Type B pancreatic cell (in vitro differentiated cells): ENCODE measurements at regions not wholly inside any gene's neighbourhood (a gene's known extent, or its start where the extent isn't known, plus 50 kb on each side); places are given as distances from the start of the nearest gene placed in this dataset.
"Not testable (repeated sequence)": the region's sequence is repeated elsewhere in the genome, so short reads cannot be mapped to it uniquely, and the experiment has no call there.

ENCODE experiments used
- DNase-seq: peaks from one replicate; pipeline ENCODE4 v3.0.0; 2021; ENCODE audit warnings: mixed read lengths; ENCODE audit not compliant: unreplicated experiment; ENCODE audit errors: extremely low spot score
- H3K27ac Mint-ChIP-seq: 2 replicates; pipeline ENCODE4 v1.8.0; 2021; ENCODE audit warnings: mild to moderate bottlenecking, mixed read lengths
- H3K27me3 Mint-ChIP-seq: 2 replicates; pipeline ENCODE4 v1.8.0; 2021; ENCODE audit warnings: mixed read lengths
- H3K36me3 Mint-ChIP-seq: 2 replicates; pipeline ENCODE4 v1.8.0; 2021; ENCODE audit warnings: mixed read lengths
- H3K4me1 Mint-ChIP-seq: one replicate; pipeline ENCODE4 v1.8.0; 2021; ENCODE audit warnings: mixed read lengths; ENCODE audit not compliant: unreplicated experiment
- H3K4me3 Mint-ChIP-seq: 2 replicates; pipeline ENCODE4 v1.8.0; 2021; ENCODE audit warnings: mild to moderate bottlenecking, mixed read lengths
- H3K9me3 Mint-ChIP-seq: 2 replicates; pipeline ENCODE4 v1.8.0; 2021; ENCODE audit warnings: mixed read lengths
- CTCF ChIP-seq: fragments of 200-600 bp; sonication (generic); conservative IDR thresholded peaks from 2 replicates; pipeline ENCODE4 v1.5.0; 2021; ENCODE audit warnings: antibody characterized with exemption, mild to moderate bottlenecking

GRCh38 chr12:34233618-34234017 lies 211.3 kb downstream of the ALG10 start:
- no peak for TF ChIP-seq CTCF
- peaks cover 28% of the 10 kb centered on the region for H3K9me3 Mint-ChIP-seq
- H3K4me3 Mint-ChIP-seq: no peak overlapping the region
- no peaks in the 10 kb centered on the region for H3K27me3 Mint-ChIP-seq
- H3K27ac Mint-ChIP-seq: no peak overlapping the region
- no peaks in the 10 kb centered on the region for H3K4me1 Mint-ChIP-seq
- no peak for DNase-seq
- peaks cover 5% of the 10 kb centered on the region for H3K36me3 Mint-ChIP-seq

GRCh38 chr12:34236073-34236472 lies 213.8 kb downstream of the ALG10 start:
- Mint-ChIP-seq H3K36me3 (no peaks in the 10 kb centered on the region), H3K4me3 (no peak overlapping the region), H3K4me1 (no peaks in the 10 kb centered on the region), H3K27ac (no peak overlapping the region), H3K27me3 (no peaks in the 10 kb centered on the region), H3K9me3 (peaks cover 23% of the 10 kb centered on the region)
- DNase-seq: no peak
- TF ChIP-seq CTCF: no peak

- Mint-ChIP-seq H3K36me3 (peaks cover 3% of the 10 kb centered on the region), H3K9me3 (peaks cover 8% of the 10 kb centered on the region), H3K27ac (no peak overlapping the region), H3K4me3 (no peak overlapping the region), H3K4me1 (no peaks in the 10 kb centered on the region), H3K27me3 (no peaks in the 10 kb centered on the region)
- DNase-seq: no peak
- no peak for TF ChIP-seq CTCF
Measured at GRCh38 chr12:34244608-34245007, 222.3 kb downstream of the ALG10 start.

GRCh38 chr12:34249271-34249670 lies 227.0 kb downstream of the ALG10 start:
- no peak for DNase-seq
- Mint-ChIP-seq H3K36me3 (peaks cover 4% of the 10 kb centered on the region), H3K4me3 (no peak overlapping the region), H3K27me3 (no peaks in the 10 kb centered on the region), H3K4me1 (no peaks in the 10 kb centered on the region), H3K27ac (no peak overlapping the region), H3K9me3 (no peaks in the 10 kb centered on the region)
- no peak for TF ChIP-seq CTCF

GRCh38 chr12:34251879-34252278 lies 229.6 kb downstream of the ALG10 start:
- H3K27ac Mint-ChIP-seq, H3K9me3 Mint-ChIP-seq, H3K36me3 Mint-ChIP-seq, H3K4me1 Mint-ChIP-seq, H3K27me3 Mint-ChIP-seq, H3K4me3 Mint-ChIP-seq, DNase-seq: not testable (repeated sequence)

GRCh38 chr12:34253674-34254073 lies 231.4 kb downstream of the ALG10 start:
- TF ChIP-seq CTCF: no peak
- Mint-ChIP-seq H3K27ac (no peak overlapping the region), H3K36me3 (peaks cover 4% of the 10 kb centered on the region), H3K27me3 (no peaks in the 10 kb centered on the region), H3K4me1 (no peaks in the 10 kb centered on the region), H3K4me3 (no peak overlapping the region), H3K9me3 (no peaks in the 10 kb centered on the region)
- no peak for DNase-seq
